ENCODE measurements at regions not wholly inside any gene's neighbourhood (a gene's known extent, or its start where the extent isn't known, plus 50 kb on each side); places are given as distances from the start of the nearest gene placed in this dataset.

DNA sequence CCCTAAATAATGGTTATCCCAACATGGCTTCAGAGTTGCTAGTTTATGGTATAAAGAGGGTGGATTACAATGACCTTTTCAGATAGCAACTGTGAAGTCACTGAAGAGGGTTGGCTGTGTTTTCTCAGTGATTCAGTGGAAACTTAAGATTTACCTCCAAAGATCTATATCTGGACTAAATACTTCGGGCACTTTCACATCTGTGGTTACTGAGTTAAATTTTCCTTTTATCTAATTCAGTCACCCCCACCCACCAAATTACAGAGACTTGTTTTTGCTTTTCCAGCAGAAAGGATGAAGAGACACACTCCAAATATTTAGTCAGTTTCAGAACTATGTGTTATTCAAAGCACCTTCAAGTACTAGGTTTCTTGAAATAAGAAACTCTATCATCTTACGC lies 573.2 kb downstream of the CCDC171 start:
- TF ChIP-seq CTCF (conservative IDR thresholded peaks at IDR 0.05): no peak
- Histone ChIP-seq H3K27ac (ENCODE audit: insufficient read length, low read depth, low read length) (no peak overlapping the region), H3K27me3 (ENCODE audit: insufficient read depth, low read length) (no peaks in the 10 kb centered on the region), H2BK120ac (ENCODE audit: low read depth, low read length, poor library complexity, severe bottlenecking) (no peak overlapping the region), H4K8ac (replicated peaks; ENCODE audit: insufficient read length, low read depth, low read length) (no peak overlapping the region), H3K79me1 (ENCODE audit: insufficient read depth, low read depth, low read length, poor library complexity, severe bottlenecking) (no peaks in the 10 kb centered on the region), H2BK15ac (ENCODE audit: low read depth, low read length) (no peak overlapping the region), H3K9ac (ENCODE audit: extremely low read depth, insufficient read length, low read length) (no peak overlapping the region), H3K23ac (ENCODE audit: insufficient read length, low read depth, low read length) (no peak overlapping the region), H3K79me2 (ENCODE audit: insufficient read depth, low read length) (no peaks in the 10 kb centered on the region), H3K4ac (ENCODE audit: low read depth, low read length) (no peak overlapping the region), H4K20me1 (ENCODE audit: control insufficient read depth, insufficient read depth, insufficient read length) (no peaks in the 10 kb centered on the region), H3K23me2 (ENCODE audit: insufficient read length, low read depth, low read length, poor library complexity, severe bottlenecking) (no peaks in the 10 kb centered on the region), H2BK20ac (ENCODE audit: low read depth, low read length, poor library complexity, severe bottlenecking) (no peak overlapping the region), H4K5ac (ENCODE audit: insufficient read length, low read depth, low read length) (no peak overlapping the region), H3K18ac (ENCODE audit: insufficient read length, low read depth, low read length) (no peak overlapping the region), H3K14ac (ENCODE audit: insufficient read depth, low read length) (no peak overlapping the region), H2AK5ac (ENCODE audit: insufficient read length, low read length) (no peak overlapping the region), H2BK12ac (ENCODE audit: insufficient read length, low read depth, low read length) (no peak overlapping the region), H3K9me3 (ENCODE audit: control insufficient read depth, low read depth, low read length) (no peaks in the 10 kb centered on the region), H2BK5ac (ENCODE audit: insufficient read length, low read length) (no peak overlapping the region), H3K56ac (ENCODE audit: insufficient read length, low read depth, low read length) (no peak overlapping the region), H3T11ph (ENCODE audit: low read length) (no peak overlapping the region), H3K4me1 (ENCODE audit: insufficient read depth, low read length) (no peaks in the 10 kb centered on the region), H4K91ac (ENCODE audit: insufficient read length, low read depth, low read length) (no peak overlapping the region), H2AFZ (ENCODE audit: low read length) (no peak overlapping the region), H3K4me2 (ENCODE audit: insufficient read depth, insufficient read length, low read length) (no peak overlapping the region)
- H3K9me3 Mint-ChIP-seq: peaks cover 0 to 11% of the 10 kb centered on the region in 2 experiments; a peak in 2 of 5 replicates
- peaks cover 0 to 15% (median 3%) of the 10 kb centered on the region in 3 experiments; a peak in 5 of 7 replicates for H3K36me3 Mint-ChIP-seq (ENCODE audit: insufficient read depth in 1 of 3, low read depth in 3 of 3)
- no peak for DNase-seq
- no peak overlapping the region for H3K4me3 Mint-ChIP-seq
- WGBS (ENCODE audit: extremely low coverage, insufficient read length, low lambda C conversion rate): no CpG with 5 or more reads among the region's 2 CpGs
- H3K27me3 Mint-ChIP-seq (ENCODE audit: low read depth): peaks cover 5% of the 10 kb centered on the region
- H3K4me1 Mint-ChIP-seq: no peaks in the 10 kb centered on the region
- no peak overlapping the region for H3K27ac Mint-ChIP-seq
